ENCODE measurements at regions not wholly inside any gene's neighbourhood (a gene's known extent, or its start where the extent isn't known, plus 50 kb on each side); places are given as distances from the start of the nearest gene placed in this dataset.

- Histone ChIP-seq H3K9me3 (ENCODE audit: control insufficient read depth, low read length) (no peaks in the 10 kb centered on the region), H3K4me1 (ENCODE audit: control insufficient read depth, insufficient read depth, low read length) (no peaks in the 10 kb centered on the region), H3K9ac (ENCODE audit: low read length) (no peak overlapping the region), H3K36me3 (ENCODE audit: control insufficient read depth, insufficient read depth, low read length) (no peaks in the 10 kb centered on the region), H3K4me3 (ENCODE audit: low read length) (no peak overlapping the region), H3K27me3 (ENCODE audit: control insufficient read depth, insufficient read depth, low read length) (no peaks in the 10 kb centered on the region)
Observed at GRCh38 chr2:4530231-4530630, 826.9 kb downstream of the DCDC2C start.

GRCh38 chr2:4533806-4534205 is 830.4 kb downstream of the DCDC2C start:
- Histone ChIP-seq H3K27me3 (ENCODE audit: control insufficient read depth, insufficient read depth, low read length) (no peaks in the 10 kb centered on the region), H3K36me3 (ENCODE audit: control insufficient read depth, insufficient read depth, low read length) (no peaks in the 10 kb centered on the region), H3K9me3 (ENCODE audit: control insufficient read depth, low read length) (no peaks in the 10 kb centered on the region), H3K4me1 (ENCODE audit: control insufficient read depth, insufficient read depth, low read length) (no peaks in the 10 kb centered on the region), H3K9ac (ENCODE audit: low read length) (no peak overlapping the region), H3K4me3 (ENCODE audit: low read length) (no peak overlapping the region)

- H3K36me3 ChIP-seq (ENCODE audit: control insufficient read depth, insufficient read depth, low read length), result no peaks in the 10 kb centered on the region
- no peak overlapping the region for H3K9ac ChIP-seq (ENCODE audit: low read length)
- H3K4me1 ChIP-seq (ENCODE audit: control insufficient read depth, insufficient read depth, low read length), result no peaks in the 10 kb centered on the region
- no peaks in the 10 kb centered on the region for H3K27me3 ChIP-seq (ENCODE audit: control insufficient read depth, insufficient read depth, low read length)
- no peak overlapping the region for H3K4me3 ChIP-seq (ENCODE audit: low read length)
- H3K9me3 ChIP-seq (ENCODE audit: control insufficient read depth, low read length), result no peaks in the 10 kb centered on the region
Observed at GRCh38 chr2:4539121-4539520, 835.7 kb downstream of the DCDC2C start.

GRCh38 chr2:4549666-4550210 is 846.4 kb downstream of the DCDC2C start:
- no peaks in the 10 kb centered on the region for H3K9me3 ChIP-seq (ENCODE audit: control insufficient read depth, low read length)
- no peaks in the 10 kb centered on the region for H3K27me3 ChIP-seq (ENCODE audit: control insufficient read depth, insufficient read depth, low read length)
- no peak overlapping the region for H3K4me3 ChIP-seq (ENCODE audit: low read length)
- no peaks in the 10 kb centered on the region for H3K4me1 ChIP-seq (ENCODE audit: control insufficient read depth, insufficient read depth, low read length)
- H3K36me3 ChIP-seq (ENCODE audit: control insufficient read depth, insufficient read depth, low read length), result no peaks in the 10 kb centered on the region
- H3K9ac ChIP-seq (ENCODE audit: low read length), result no peak overlapping the region

GRCh38 chr2:4551691-4552474 is 848.5 kb downstream of the DCDC2C start:
- Histone ChIP-seq H3K27me3 (ENCODE audit: control insufficient read depth, insufficient read depth, low read length) (no peaks in the 10 kb centered on the region), H3K9ac (ENCODE audit: low read length) (no peak overlapping the region), H3K36me3 (ENCODE audit: control insufficient read depth, insufficient read depth, low read length) (no peaks in the 10 kb centered on the region), H3K9me3 (ENCODE audit: control insufficient read depth, low read length) (no peaks in the 10 kb centered on the region), H3K4me1 (ENCODE audit: control insufficient read depth, insufficient read depth, low read length) (no peaks in the 10 kb centered on the region), H3K4me3 (ENCODE audit: low read length) (no peak overlapping the region)

GRCh38 chr2:4553241-4553640 is 849.9 kb downstream of the DCDC2C start:
- H3K9ac ChIP-seq (ENCODE audit: low read length), result no peak overlapping the region
- H3K4me1 ChIP-seq (ENCODE audit: control insufficient read depth, insufficient read depth, low read length), result no peaks in the 10 kb centered on the region
- no peaks in the 10 kb centered on the region for H3K27me3 ChIP-seq (ENCODE audit: control insufficient read depth, insufficient read depth, low read length)
- no peaks in the 10 kb centered on the region for H3K9me3 ChIP-seq (ENCODE audit: control insufficient read depth, low read length)
- no peak overlapping the region for H3K4me3 ChIP-seq (ENCODE audit: low read length)
- H3K36me3 ChIP-seq (ENCODE audit: control insufficient read depth, insufficient read depth, low read length), result no peaks in the 10 kb centered on the region

- Histone ChIP-seq H3K4me3 (ENCODE audit: low read length) (no peak overlapping the region), H3K4me1 (ENCODE audit: control insufficient read depth, insufficient read depth, low read length) (no peaks in the 10 kb centered on the region), H3K36me3 (ENCODE audit: control insufficient read depth, insufficient read depth, low read length) (no peaks in the 10 kb centered on the region), H3K27me3 (ENCODE audit: control insufficient read depth, insufficient read depth, low read length) (no peaks in the 10 kb centered on the region), H3K9ac (ENCODE audit: low read length) (no peak overlapping the region), H3K9me3 (ENCODE audit: control insufficient read depth, low read length) (no peaks in the 10 kb centered on the region)
Observed at GRCh38 chr2:4556135-4556896, 852.9 kb downstream of the DCDC2C start.

GRCh38 chr2:4561196-4561595 is 857.8 kb downstream of the DCDC2C start:
- no peaks in the 10 kb centered on the region for H3K36me3 ChIP-seq (ENCODE audit: control insufficient read depth, insufficient read depth, low read length)
- H3K9ac ChIP-seq (ENCODE audit: low read length), result no peak overlapping the region
- H3K9me3 ChIP-seq (ENCODE audit: control insufficient read depth, low read length), result no peaks in the 10 kb centered on the region
- no peaks in the 10 kb centered on the region for H3K27me3 ChIP-seq (ENCODE audit: control insufficient read depth, insufficient read depth, low read length)
- H3K4me3 ChIP-seq (ENCODE audit: low read length), result no peak overlapping the region
- no peaks in the 10 kb centered on the region for H3K4me1 ChIP-seq (ENCODE audit: control insufficient read depth, insufficient read depth, low read length)

GRCh38 chr2:4576075-4576474 is 872.7 kb downstream of the DCDC2C start:
- Histone ChIP-seq H3K4me3 (ENCODE audit: low read length) (no peak overlapping the region), H3K9me3 (ENCODE audit: control insufficient read depth, low read length) (no peaks in the 10 kb centered on the region), H3K36me3 (ENCODE audit: control insufficient read depth, insufficient read depth, low read length) (no peaks in the 10 kb centered on the region), H3K9ac (ENCODE audit: low read length) (no peak overlapping the region), H3K27me3 (ENCODE audit: control insufficient read depth, insufficient read depth, low read length) (no peaks in the 10 kb centered on the region), H3K4me1 (ENCODE audit: control insufficient read depth, insufficient read depth, low read length) (no peaks in the 10 kb centered on the region)

- Histone ChIP-seq H3K9me3 (ENCODE audit: control insufficient read depth, low read length) (no peaks in the 10 kb centered on the region), H3K9ac (ENCODE audit: low read length) (no peak overlapping the region), H3K36me3 (ENCODE audit: control insufficient read depth, insufficient read depth, low read length) (no peaks in the 10 kb centered on the region), H3K4me3 (ENCODE audit: low read length) (no peak overlapping the region), H3K4me1 (ENCODE audit: control insufficient read depth, insufficient read depth, low read length) (no peaks in the 10 kb centered on the region), H3K27me3 (ENCODE audit: control insufficient read depth, insufficient read depth, low read length) (no peaks in the 10 kb centered on the region)
Observed at GRCh38 chr2:4579977-4580376, 876.6 kb downstream of the DCDC2C start.

GRCh38 chr2:4585057-4585635 is 881.8 kb downstream of the DCDC2C start:
- no peaks in the 10 kb centered on the region for H3K36me3 ChIP-seq (ENCODE audit: control insufficient read depth, insufficient read depth, low read length)
- no peaks in the 10 kb centered on the region for H3K4me1 ChIP-seq (ENCODE audit: control insufficient read depth, insufficient read depth, low read length)
- H3K9ac ChIP-seq (ENCODE audit: low read length), result no peak overlapping the region
- H3K4me3 ChIP-seq (ENCODE audit: low read length), result no peak overlapping the region
- H3K9me3 ChIP-seq (ENCODE audit: control insufficient read depth, low read length), result no peaks in the 10 kb centered on the region
- no peaks in the 10 kb centered on the region for H3K27me3 ChIP-seq (ENCODE audit: control insufficient read depth, insufficient read depth, low read length)

- no peaks in the 10 kb centered on the region for H3K9me3 ChIP-seq (ENCODE audit: control insufficient read depth, low read length)
- no peak overlapping the region for H3K9ac ChIP-seq (ENCODE audit: low read length)
- H3K4me1 ChIP-seq (ENCODE audit: control insufficient read depth, insufficient read depth, low read length), result no peaks in the 10 kb centered on the region
- no peak overlapping the region for H3K4me3 ChIP-seq (ENCODE audit: low read length)
- H3K36me3 ChIP-seq (ENCODE audit: control insufficient read depth, insufficient read depth, low read length), result no peaks in the 10 kb centered on the region
- H3K27me3 ChIP-seq (ENCODE audit: control insufficient read depth, insufficient read depth, low read length), result no peaks in the 10 kb centered on the region
Observed at GRCh38 chr2:4588606-4589005, 885.2 kb downstream of the DCDC2C start.

Measured in mucosa of stomach (tissue), 1 donor.